HCT116 (cell line): ENCODE measurements at regions not wholly inside any gene's neighbourhood (a gene's known extent, or its start where the extent isn't known, plus 50 kb on each side); places are given as distances from the start of the nearest gene placed in this dataset.
"Not testable (repeated sequence)": the region's sequence is repeated elsewhere in the genome, so short reads cannot be mapped to it uniquely, and the experiment has no call there.

Source experiments
- JUND ChIP-seq: IDR thresholded peaks from 2 replicates; pipeline ENCODE4 v1.6.1; 2012
- REST ChIP-seq: IDR thresholded peaks from 2 replicates; pipeline ENCODE4 v1.6.1; 2012; ENCODE audit warnings: low read depth
- SIN3A ChIP-seq: IDR thresholded peaks from 2 replicates; pipeline ENCODE4 v1.6.1; 2012; ENCODE audit warnings: low read depth
- TF ChIP-seq, protein P1 (sequence below), 3 experiments: fragments of 200-600 bp in 1 of 3; sonication (generic) in 1 of 3; IDR thresholded peaks in 2 of 3; conservative IDR thresholded peaks in 1 of 3; 2 replicates each; pipeline ENCODE4 v1.5.1; 2012 to 2017; ENCODE audit warnings: low read depth in 2 of 3, low read length in 2 of 3, antibody characterized with exemption in 1 of 3, borderline replicate concordance in 1 of 3, control low read depth in 1 of 3, mild to moderate bottlenecking in 1 of 3, mixed read lengths in 1 of 3, mixed run types in 1 of 3, moderate library complexity in 1 of 3; ENCODE audit not compliant: insufficient read depth in 1 of 3

- TF ChIP-seq, protein P1, sequence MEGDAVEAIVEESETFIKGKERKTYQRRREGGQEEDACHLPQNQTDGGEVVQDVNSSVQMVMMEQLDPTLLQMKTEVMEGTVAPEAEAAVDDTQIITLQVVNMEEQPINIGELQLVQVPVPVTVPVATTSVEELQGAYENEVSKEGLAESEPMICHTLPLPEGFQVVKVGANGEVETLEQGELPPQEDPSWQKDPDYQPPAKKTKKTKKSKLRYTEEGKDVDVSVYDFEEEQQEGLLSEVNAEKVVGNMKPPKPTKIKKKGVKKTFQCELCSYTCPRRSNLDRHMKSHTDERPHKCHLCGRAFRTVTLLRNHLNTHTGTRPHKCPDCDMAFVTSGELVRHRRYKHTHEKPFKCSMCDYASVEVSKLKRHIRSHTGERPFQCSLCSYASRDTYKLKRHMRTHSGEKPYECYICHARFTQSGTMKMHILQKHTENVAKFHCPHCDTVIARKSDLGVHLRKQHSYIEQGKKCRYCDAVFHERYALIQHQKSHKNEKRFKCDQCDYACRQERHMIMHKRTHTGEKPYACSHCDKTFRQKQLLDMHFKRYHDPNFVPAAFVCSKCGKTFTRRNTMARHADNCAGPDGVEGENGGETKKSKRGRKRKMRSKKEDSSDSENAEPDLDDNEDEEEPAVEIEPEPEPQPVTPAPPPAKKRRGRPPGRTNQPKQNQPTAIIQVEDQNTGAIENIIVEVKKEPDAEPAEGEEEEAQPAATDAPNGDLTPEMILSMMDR (IDR thresholded peaks at IDR 0.05 in 2 of 3, conservative IDR thresholded peaks at IDR 0.05 in 1 of 3; ENCODE audit: borderline replicate concordance in 1 of 3, insufficient read depth in 1 of 3, low read depth in 2 of 3, low read length in 2 of 3), result not testable (repeated sequence)
- not testable (repeated sequence) for TF ChIP-seq JUND, REST, SIN3A
Measured at GRCh38 chr2:132353380-132353779, 63.2 kb upstream of the GPR39 start.
